GM12872 (cell line): ENCODE measurements at regions not wholly inside any gene's neighbourhood (a gene's known extent, or its start where the extent isn't known, plus 50 kb on each side); places are given as distances from the start of the nearest gene placed in this dataset.

Experiments used
- TF ChIP-seq, protein P1 (sequence below): IDR thresholded peaks from 3 replicates; pipeline ENCODE4 v1.5.1; 2011; ENCODE audit warnings: low read depth, mild to moderate bottlenecking, low read length, moderate library complexity; ENCODE audit not compliant: insufficient read depth

GRCh38 chr6:113591896-113592827 is 265.0 kb upstream of the MARCKS start:
- TF ChIP-seq, protein P1, sequence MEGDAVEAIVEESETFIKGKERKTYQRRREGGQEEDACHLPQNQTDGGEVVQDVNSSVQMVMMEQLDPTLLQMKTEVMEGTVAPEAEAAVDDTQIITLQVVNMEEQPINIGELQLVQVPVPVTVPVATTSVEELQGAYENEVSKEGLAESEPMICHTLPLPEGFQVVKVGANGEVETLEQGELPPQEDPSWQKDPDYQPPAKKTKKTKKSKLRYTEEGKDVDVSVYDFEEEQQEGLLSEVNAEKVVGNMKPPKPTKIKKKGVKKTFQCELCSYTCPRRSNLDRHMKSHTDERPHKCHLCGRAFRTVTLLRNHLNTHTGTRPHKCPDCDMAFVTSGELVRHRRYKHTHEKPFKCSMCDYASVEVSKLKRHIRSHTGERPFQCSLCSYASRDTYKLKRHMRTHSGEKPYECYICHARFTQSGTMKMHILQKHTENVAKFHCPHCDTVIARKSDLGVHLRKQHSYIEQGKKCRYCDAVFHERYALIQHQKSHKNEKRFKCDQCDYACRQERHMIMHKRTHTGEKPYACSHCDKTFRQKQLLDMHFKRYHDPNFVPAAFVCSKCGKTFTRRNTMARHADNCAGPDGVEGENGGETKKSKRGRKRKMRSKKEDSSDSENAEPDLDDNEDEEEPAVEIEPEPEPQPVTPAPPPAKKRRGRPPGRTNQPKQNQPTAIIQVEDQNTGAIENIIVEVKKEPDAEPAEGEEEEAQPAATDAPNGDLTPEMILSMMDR, result no peak

DNA sequence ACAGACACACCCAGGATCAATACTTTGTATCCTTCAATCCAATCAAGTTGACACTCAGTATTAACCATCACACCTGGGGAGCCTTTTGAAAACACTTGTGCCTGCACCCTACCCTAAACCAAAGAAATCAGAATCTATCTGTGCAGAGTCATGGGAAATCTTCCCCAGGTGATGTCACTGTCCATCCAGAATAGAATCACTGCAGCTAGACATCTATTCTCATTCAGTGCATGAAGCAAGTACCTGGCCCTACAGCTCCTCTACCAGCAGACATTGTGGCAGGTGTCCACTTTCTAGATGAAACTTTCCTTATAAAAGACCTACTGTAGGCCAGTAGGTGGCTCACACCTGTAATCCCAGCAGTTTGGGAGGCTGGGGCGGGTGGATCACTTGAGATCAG is 262.4 kb upstream of the MARCKS start:
- TF ChIP-seq, protein P1, result no peak

- TF ChIP-seq, protein P1, result no peak
Observed at GRCh38 chr6:113595911-113596376, 261.2 kb upstream of the MARCKS start.

GRCh38 chr6:113596387-113597230 is 260.5 kb upstream of the MARCKS start:
- TF ChIP-seq, protein P1, result no peak

- TF ChIP-seq, protein P1, result no peak
Observed at GRCh38 chr6:113597231-113597583, 259.9 kb upstream of the MARCKS start.

DNA sequence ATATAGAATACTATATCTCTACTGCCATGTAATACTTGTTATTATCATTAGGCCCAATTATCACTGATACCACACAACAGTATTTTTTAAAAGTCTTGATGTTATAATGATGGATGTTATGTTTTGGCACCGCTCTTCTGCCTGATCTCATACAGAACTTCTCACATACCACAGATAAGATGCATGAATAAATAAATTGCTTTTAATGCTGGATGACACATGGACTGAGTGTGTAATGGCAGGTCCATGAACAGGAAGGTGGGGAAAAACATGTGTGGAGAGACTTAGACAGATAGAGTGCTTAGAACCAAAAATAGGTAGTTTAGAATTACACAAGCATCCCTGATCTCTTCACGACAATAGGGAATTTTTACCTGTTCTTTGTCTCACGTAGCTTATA is 258.4 kb upstream of the MARCKS start:
- TF ChIP-seq, protein P1, result no peak

- TF ChIP-seq, protein P1, result no peak
Observed at GRCh38 chr6:113599444-113599843, 257.7 kb upstream of the MARCKS start.
